ENCODE measurements at regions not wholly inside any gene's neighbourhood (a gene's known extent, or its start where the extent isn't known, plus 50 kb on each side); places are given as distances from the start of the nearest gene placed in this dataset.

- Histone ChIP-seq H3K9me2 (replicated peaks; ENCODE audit: insufficient read depth, low read length) (no peaks in the 10 kb centered on the region), H3K4me1 (ENCODE audit: low read length) (peaks cover 10% of the 10 kb centered on the region), H3K27me3 (ENCODE audit: low read length) (no peaks in the 10 kb centered on the region), H4K20me1 (ENCODE audit: insufficient read depth, low read depth, low read length) (0 out of 2 replicates have a peak, but pooled peaks cover 3% of the 10 kb centered on the region), H3K9ac (ENCODE audit: low read length) (no peak overlapping the region), H3K9me3 (ENCODE audit: low read length) (no peaks in the 10 kb centered on the region), H3K4me3 (ENCODE audit: low read length) (no peak overlapping the region), H2AFZ (ENCODE audit: low read length) (no peak overlapping the region), H3K36me3 (ENCODE audit: insufficient read depth, low read length) (no peaks in the 10 kb centered on the region), H3K4me2 (ENCODE audit: low read depth, low read length, poor library complexity, severe bottlenecking) (no peak overlapping the region), H3K79me2 (ENCODE audit: low read length) (no peaks in the 10 kb centered on the region), H3K27ac (ENCODE audit: low read length) (no peak overlapping the region)
- DNase-seq = no peak
Observed at GRCh38 chr15:99440551-99441443, 125.0 kb upstream of the MEF2A start.

GRCh38 chr15:99441444-99441800 is 124.4 kb upstream of the MEF2A start:
- no peak overlapping the region for H3K9ac ChIP-seq (ENCODE audit: low read length)
- H4K20me1 ChIP-seq (ENCODE audit: insufficient read depth, low read depth, low read length) = 0 out of 2 replicates have a peak, but pooled peaks cover 3% of the 10 kb centered on the region
- H3K9me3 ChIP-seq (ENCODE audit: low read length) = no peaks in the 10 kb centered on the region
- H3K9me2 ChIP-seq (replicated peaks; ENCODE audit: insufficient read depth, low read length) = no peaks in the 10 kb centered on the region
- no peak overlapping the region for H3K27ac ChIP-seq (ENCODE audit: low read length)
- DNase-seq = no peak
- H3K79me2 ChIP-seq (ENCODE audit: low read length) = no peaks in the 10 kb centered on the region
- H3K4me1 ChIP-seq (ENCODE audit: low read length) = peaks cover 9% of the 10 kb centered on the region
- H2AFZ ChIP-seq (ENCODE audit: low read length) = no peak overlapping the region
- no peak overlapping the region for H3K4me3 ChIP-seq (ENCODE audit: low read length)
- H3K4me2 ChIP-seq (ENCODE audit: low read depth, low read length, poor library complexity, severe bottlenecking) = no peak overlapping the region
- no peaks in the 10 kb centered on the region for H3K27me3 ChIP-seq (ENCODE audit: low read length)
- no peaks in the 10 kb centered on the region for H3K36me3 ChIP-seq (ENCODE audit: insufficient read depth, low read length)

- H3K4me3 ChIP-seq (ENCODE audit: low read length) = no peak overlapping the region
- 0 out of 2 replicates have a peak, but pooled peaks cover 3% of the 10 kb centered on the region for H4K20me1 ChIP-seq (ENCODE audit: insufficient read depth, low read depth, low read length)
- H3K36me3 ChIP-seq (ENCODE audit: insufficient read depth, low read length) = no peaks in the 10 kb centered on the region
- H3K9me2 ChIP-seq (replicated peaks; ENCODE audit: insufficient read depth, low read length) = no peaks in the 10 kb centered on the region
- DNase-seq = no peak
- H3K27ac ChIP-seq (ENCODE audit: low read length) = no peak overlapping the region
- no peak overlapping the region for H3K9ac ChIP-seq (ENCODE audit: low read length)
- H3K9me3 ChIP-seq (ENCODE audit: low read length) = no peaks in the 10 kb centered on the region
- H3K4me2 ChIP-seq (ENCODE audit: low read depth, low read length, poor library complexity, severe bottlenecking) = no peak overlapping the region
- H2AFZ ChIP-seq (ENCODE audit: low read length) = no peak overlapping the region
- H3K4me1 ChIP-seq (ENCODE audit: low read length) = peaks cover 9% of the 10 kb centered on the region
- no peaks in the 10 kb centered on the region for H3K27me3 ChIP-seq (ENCODE audit: low read length)
- H3K79me2 ChIP-seq (ENCODE audit: low read length) = no peaks in the 10 kb centered on the region
Observed at GRCh38 chr15:99441871-99442251, 123.9 kb upstream of the MEF2A start.

DNA sequence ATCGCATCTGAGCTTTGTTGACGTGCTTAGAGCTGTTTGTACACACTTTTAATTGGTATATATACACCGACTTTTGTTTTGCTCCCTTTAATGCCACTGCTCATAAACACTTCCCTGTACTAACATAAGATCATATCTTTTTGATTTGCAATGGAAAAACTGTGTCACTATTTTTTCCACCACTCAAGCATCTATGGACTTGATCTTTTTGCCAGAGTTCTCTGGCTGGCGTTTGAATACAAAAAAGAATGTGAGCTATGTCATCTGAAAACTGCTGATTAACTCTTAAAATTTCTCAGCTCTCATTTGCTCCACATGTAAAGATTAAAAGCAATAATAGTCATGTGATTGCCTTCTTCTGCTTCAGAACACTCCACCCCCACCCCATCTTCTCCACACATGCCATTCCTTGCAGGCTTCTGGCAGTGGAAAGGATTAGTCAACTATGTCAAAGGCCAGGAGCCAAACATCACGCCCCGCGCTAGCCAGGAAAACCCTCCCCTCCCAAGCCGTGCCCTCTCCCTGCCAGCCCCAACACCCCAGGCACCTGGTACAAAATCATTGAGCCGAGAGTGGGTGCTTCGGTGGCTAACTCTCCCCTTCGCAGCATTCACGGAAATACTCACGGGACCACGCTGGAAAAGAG is 123.4 kb upstream of the MEF2A start:
- no peak for DNase-seq
- Histone ChIP-seq H3K27me3 (ENCODE audit: low read length) (no peaks in the 10 kb centered on the region), H3K9ac (ENCODE audit: low read length) (no peak overlapping the region), H3K4me3 (ENCODE audit: low read length) (no peak overlapping the region), H3K79me2 (ENCODE audit: low read length) (no peaks in the 10 kb centered on the region), H3K9me3 (ENCODE audit: low read length) (no peaks in the 10 kb centered on the region), H2AFZ (ENCODE audit: low read length) (no peak overlapping the region), H3K9me2 (replicated peaks; ENCODE audit: insufficient read depth, low read length) (no peaks in the 10 kb centered on the region), H3K4me2 (ENCODE audit: low read depth, low read length, poor library complexity, severe bottlenecking) (no peak overlapping the region), H4K20me1 (ENCODE audit: insufficient read depth, low read depth, low read length) (0 out of 2 replicates have a peak, but pooled peaks cover 3% of the 10 kb centered on the region), H3K36me3 (ENCODE audit: insufficient read depth, low read length) (no peaks in the 10 kb centered on the region), H3K4me1 (ENCODE audit: low read length) (peaks cover 9% of the 10 kb centered on the region), H3K27ac (ENCODE audit: low read length) (no peak overlapping the region)

DNA sequence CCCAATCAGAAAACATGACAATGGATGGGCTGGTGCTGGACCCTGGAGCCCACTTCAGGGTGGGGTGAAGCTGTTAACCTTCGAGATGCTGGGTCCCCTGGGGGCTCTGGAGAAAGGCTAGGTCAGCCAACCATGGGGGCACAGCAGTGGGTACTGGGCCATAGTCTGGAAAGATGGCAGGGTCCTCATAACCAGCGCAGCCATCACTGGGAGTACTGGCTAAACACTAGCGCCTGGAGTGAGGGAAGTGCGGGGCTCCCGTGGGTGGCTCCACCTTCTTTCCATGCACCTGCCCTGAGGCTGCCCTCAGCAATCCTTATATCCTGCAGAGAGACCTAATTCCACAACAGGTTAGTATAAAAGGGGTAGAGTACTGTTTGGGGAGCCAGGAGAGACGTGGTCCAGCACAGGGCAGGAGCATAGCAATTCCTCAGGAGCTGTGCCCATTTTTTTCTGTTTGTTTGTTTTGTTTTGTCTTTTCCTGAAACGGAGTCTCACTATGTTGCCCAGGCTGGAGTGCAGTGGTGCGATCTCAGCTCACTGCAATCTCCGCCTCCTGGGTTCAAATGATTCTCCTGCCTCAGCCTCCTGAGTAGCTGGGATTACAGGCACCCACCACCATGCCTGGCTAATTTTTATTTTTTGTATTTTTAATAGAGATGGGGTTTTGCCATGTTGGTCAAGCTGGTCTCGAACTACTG is 122.6 kb upstream of the MEF2A start:
- no peaks in the 10 kb centered on the region for H3K79me2 ChIP-seq (ENCODE audit: low read length)
- no peak overlapping the region for H3K4me3 ChIP-seq (ENCODE audit: low read length)
- no peaks in the 10 kb centered on the region for H3K9me3 ChIP-seq (ENCODE audit: low read length)
- H3K36me3 ChIP-seq (ENCODE audit: insufficient read depth, low read length) = no peaks in the 10 kb centered on the region
- H3K4me1 ChIP-seq (ENCODE audit: low read length) = peaks cover 12% of the 10 kb centered on the region
- no peaks in the 10 kb centered on the region for H3K9me2 ChIP-seq (replicated peaks; ENCODE audit: insufficient read depth, low read length)
- H3K4me2 ChIP-seq (ENCODE audit: low read depth, low read length, poor library complexity, severe bottlenecking) = no peak overlapping the region
- H4K20me1 ChIP-seq (ENCODE audit: insufficient read depth, low read depth, low read length) = 0 out of 2 replicates have a peak, but pooled peaks cover 3% of the 10 kb centered on the region
- no peak overlapping the region for H3K9ac ChIP-seq (ENCODE audit: low read length)
- no peak for DNase-seq
- H3K27me3 ChIP-seq (ENCODE audit: low read length) = no peaks in the 10 kb centered on the region
- H2AFZ ChIP-seq (ENCODE audit: low read length) = no peak overlapping the region
- H3K27ac ChIP-seq (ENCODE audit: low read length) = no peak overlapping the region

DNA sequence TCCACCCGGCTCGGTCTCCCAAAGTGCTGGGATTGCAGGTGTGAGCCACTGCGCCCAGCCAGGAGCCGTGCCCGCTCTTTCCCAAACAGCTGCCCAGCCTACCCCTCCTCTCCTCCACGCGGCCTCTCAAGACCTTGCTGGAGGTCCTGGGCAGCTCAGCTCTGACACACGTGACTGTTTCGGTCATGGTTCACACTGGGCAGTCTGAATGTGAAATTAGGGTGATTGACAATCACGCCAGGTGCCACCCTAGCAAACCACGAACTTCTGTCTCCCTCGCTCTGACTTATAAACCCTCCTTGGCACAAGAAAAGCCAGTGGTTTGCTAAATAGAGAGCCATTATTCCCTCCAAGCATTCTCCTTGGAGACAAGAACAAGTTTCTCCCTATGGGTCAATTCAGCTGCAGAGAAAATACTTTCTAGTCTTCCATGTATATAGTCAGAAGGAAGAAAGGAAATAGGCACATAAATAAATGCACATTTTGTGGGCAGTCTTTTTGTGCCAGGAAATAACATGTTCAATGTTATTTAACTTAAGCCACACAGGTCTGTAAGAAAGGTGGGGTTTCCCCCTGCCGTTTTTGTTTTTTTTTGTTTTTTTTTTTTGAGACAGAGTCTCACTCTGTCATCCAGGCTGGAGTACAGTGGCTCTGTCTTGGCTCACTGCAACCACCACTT is 121.9 kb upstream of the MEF2A start:
- Histone ChIP-seq H3K9me2 (replicated peaks; ENCODE audit: insufficient read depth, low read length) (no peaks in the 10 kb centered on the region), H3K9me3 (ENCODE audit: low read length) (no peaks in the 10 kb centered on the region), H3K27ac (ENCODE audit: low read length) (no peak overlapping the region), H3K27me3 (ENCODE audit: low read length) (no peaks in the 10 kb centered on the region), H3K36me3 (ENCODE audit: insufficient read depth, low read length) (no peaks in the 10 kb centered on the region), H3K4me3 (ENCODE audit: low read length) (no peak overlapping the region), H3K9ac (ENCODE audit: low read length) (no peak overlapping the region), H3K4me1 (ENCODE audit: low read length) (peaks cover 12% of the 10 kb centered on the region), H4K20me1 (ENCODE audit: insufficient read depth, low read depth, low read length) (0 out of 2 replicates have a peak, but pooled peaks cover 3% of the 10 kb centered on the region), H3K4me2 (ENCODE audit: low read depth, low read length, poor library complexity, severe bottlenecking) (no peak overlapping the region), H3K79me2 (ENCODE audit: low read length) (no peaks in the 10 kb centered on the region), H2AFZ (ENCODE audit: low read length) (no peak overlapping the region)
- DNase-seq = no peak

DNA sequence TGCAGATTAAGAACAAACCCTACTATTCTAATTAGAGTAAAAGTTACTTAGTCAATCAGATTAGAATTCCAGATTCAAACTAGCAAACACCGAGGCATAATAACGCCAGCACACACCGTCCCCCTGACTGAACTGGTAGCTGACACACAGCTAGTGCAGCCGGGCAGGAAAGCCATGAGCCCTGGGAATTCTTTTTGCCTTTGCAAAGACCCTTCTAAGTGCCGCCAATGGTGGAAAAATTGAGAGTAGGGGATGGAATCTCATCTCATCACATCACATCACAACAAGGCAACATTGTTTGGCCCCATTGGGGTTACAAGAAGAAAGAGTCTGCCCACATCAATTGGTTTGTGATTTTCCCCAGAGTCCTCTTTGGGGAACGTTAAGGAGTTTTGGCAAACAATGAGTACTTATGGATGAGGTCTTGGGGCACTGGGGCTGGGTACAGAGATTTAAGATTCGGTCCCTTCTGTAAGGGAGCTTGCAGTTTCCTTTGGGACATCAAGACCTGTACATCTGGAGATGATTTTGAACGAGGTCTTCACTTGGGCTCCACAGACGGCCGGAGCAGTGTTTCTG is 120.4 kb upstream of the MEF2A start:
- H3K27me3 ChIP-seq (ENCODE audit: low read length) = no peaks in the 10 kb centered on the region
- no peak overlapping the region for H2AFZ ChIP-seq (ENCODE audit: low read length)
- H3K36me3 ChIP-seq (ENCODE audit: insufficient read depth, low read length) = no peaks in the 10 kb centered on the region
- H4K20me1 ChIP-seq (ENCODE audit: insufficient read depth, low read depth, low read length) = no peaks in the 10 kb centered on the region
- peaks cover 12% of the 10 kb centered on the region for H3K4me1 ChIP-seq (ENCODE audit: low read length)
- H3K4me2 ChIP-seq (ENCODE audit: low read depth, low read length, poor library complexity, severe bottlenecking) = no peak overlapping the region
- no peaks in the 10 kb centered on the region for H3K9me3 ChIP-seq (ENCODE audit: low read length)
- H3K4me3 ChIP-seq (ENCODE audit: low read length) = no peak overlapping the region
- DNase-seq = no peak
- H3K79me2 ChIP-seq (ENCODE audit: low read length) = no peaks in the 10 kb centered on the region
- no peak overlapping the region for H3K9ac ChIP-seq (ENCODE audit: low read length)
- H3K27ac ChIP-seq (ENCODE audit: low read length) = no peak overlapping the region
- H3K9me2 ChIP-seq (replicated peaks; ENCODE audit: insufficient read depth, low read length) = no peaks in the 10 kb centered on the region

Measured in Karpas-422 (cell line).